ENCODE measurements at regions not wholly inside any gene's neighbourhood (a gene's known extent, or its start where the extent isn't known, plus 50 kb on each side); places are given as distances from the start of the nearest gene placed in this dataset.

- no peak for DNase-seq
Measured at GRCh38 chr6:156174031-156174890, 602.9 kb upstream of the ARID1B start.

GRCh38 chr6:156169371-156169770 is 607.8 kb upstream of the ARID1B start:
- no peak for DNase-seq

- no peak for DNase-seq
Measured at GRCh38 chr6:156167625-156168071, 609.5 kb upstream of the ARID1B start.

- DNase-seq = no peak
Measured at GRCh38 chr6:156167016-156167624, 610.1 kb upstream of the ARID1B start.

GRCh38 chr6:156166093-156166492 is 611.1 kb upstream of the ARID1B start:
- DNase-seq = no peak

GRCh38 chr6:156164701-156165452 is 612.3 kb upstream of the ARID1B start:
- no peak for DNase-seq

GRCh38 chr6:156163311-156163710 is 613.9 kb upstream of the ARID1B start:
- no peak for DNase-seq

- peak; percentile 72 for DNase-seq
Measured at GRCh38 chr6:156161471-156161870, 615.7 kb upstream of the ARID1B start.

GRCh38 chr6:156160795-156161165 is 616.4 kb upstream of the ARID1B start:
- no peak for DNase-seq

GRCh38 chr6:156160007-156160794 is 617.0 kb upstream of the ARID1B start:
- no peak for DNase-seq

- DNase-seq = no peak
Measured at GRCh38 chr6:156154896-156155295, 622.3 kb upstream of the ARID1B start.

- no peak for DNase-seq
Measured at GRCh38 chr6:156150391-156150790, 626.8 kb upstream of the ARID1B start.

GRCh38 chr6:156146891-156147290 is 630.3 kb upstream of the ARID1B start:
- DNase-seq = no peak

- DNase-seq = no peak
Measured at GRCh38 chr6:156131221-156131903, 645.8 kb upstream of the ARID1B start.

- DNase-seq = no peak
Measured at GRCh38 chr6:156126535-156126934, 650.6 kb upstream of the ARID1B start.

- no peak for DNase-seq
Measured at GRCh38 chr6:156125844-156126243, 651.3 kb upstream of the ARID1B start.

- DNase-seq = no peak
Measured at GRCh38 chr6:156123731-156124130, 653.4 kb upstream of the ARID1B start.

- no peak for DNase-seq
Measured at GRCh38 chr6:156121973-156122372, 655.2 kb upstream of the ARID1B start.

- no peak for DNase-seq
Measured at GRCh38 chr6:156114541-156114940, 658.9 kb upstream of the NOX3 start.

- peak; percentile 62 for DNase-seq
Measured at GRCh38 chr6:156113631-156114030, 658.0 kb upstream of the NOX3 start.

GRCh38 chr6:156111913-156112312 is 656.3 kb upstream of the NOX3 start:
- peak; percentile 70 for DNase-seq

- DNase-seq = no peak
Measured at GRCh38 chr6:156110249-156110648, 654.6 kb upstream of the NOX3 start.
